ENCODE measurements at regions not wholly inside any gene's neighbourhood (a gene's known extent, or its start where the extent isn't known, plus 50 kb on each side); places are given as distances from the start of the nearest gene placed in this dataset.

DNA sequence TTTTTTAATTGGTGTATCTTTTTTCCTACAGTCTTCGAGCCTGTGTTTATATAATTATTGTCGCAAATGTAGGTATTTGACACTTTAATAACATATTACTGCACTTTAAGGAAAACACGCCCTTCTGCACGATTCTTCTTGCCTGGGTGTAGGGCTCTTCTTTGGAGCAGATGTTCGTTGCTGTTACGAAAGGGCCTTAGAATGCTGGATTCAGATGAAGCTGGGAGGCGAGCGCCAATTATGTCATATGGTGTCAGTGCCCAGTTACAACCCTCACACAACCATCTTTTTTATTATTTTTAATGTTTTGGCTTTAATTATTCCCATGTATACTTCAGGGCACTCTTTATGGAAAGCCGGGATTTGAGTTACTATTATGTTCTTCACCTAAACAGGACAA is 553.0 kb downstream of the EBF1 start:
- Histone ChIP-seq H3K27ac (ENCODE audit: low read length) (no peak overlapping the region), H2AFZ (ENCODE audit: low read length) (no peak overlapping the region), H3K36me3 (replicated peaks; ENCODE audit: insufficient read depth, low read length) (no peaks in the 10 kb centered on the region), H3K27me3 (replicated peaks; ENCODE audit: insufficient read depth, low read length) (no peaks in the 10 kb centered on the region), H3K79me2 (ENCODE audit: low read length) (no peaks in the 10 kb centered on the region), H3K9ac (ENCODE audit: low read length) (no peak overlapping the region), H3K9me2 (replicated peaks; ENCODE audit: insufficient read depth, low read length) (no peaks in the 10 kb centered on the region), H3K9me3 (replicated peaks; ENCODE audit: insufficient read depth, low read length) (no peaks in the 10 kb centered on the region), H3K4me1 (ENCODE audit: low read length) (0 out of 2 replicates have a peak, but pooled peaks cover 4% of the 10 kb centered on the region), H3F3A (ENCODE audit: insufficient read depth, low read length) (no peaks in the 10 kb centered on the region), H4K20me1 (ENCODE audit: insufficient read depth, low read length) (no peaks in the 10 kb centered on the region), H3K4me2 (ENCODE audit: low read depth, low read length) (no peak overlapping the region), H3K4me3 (ENCODE audit: low read length) (no peak overlapping the region)
- DNase-seq: no peak
- TF ChIP-seq, protein P1, sequence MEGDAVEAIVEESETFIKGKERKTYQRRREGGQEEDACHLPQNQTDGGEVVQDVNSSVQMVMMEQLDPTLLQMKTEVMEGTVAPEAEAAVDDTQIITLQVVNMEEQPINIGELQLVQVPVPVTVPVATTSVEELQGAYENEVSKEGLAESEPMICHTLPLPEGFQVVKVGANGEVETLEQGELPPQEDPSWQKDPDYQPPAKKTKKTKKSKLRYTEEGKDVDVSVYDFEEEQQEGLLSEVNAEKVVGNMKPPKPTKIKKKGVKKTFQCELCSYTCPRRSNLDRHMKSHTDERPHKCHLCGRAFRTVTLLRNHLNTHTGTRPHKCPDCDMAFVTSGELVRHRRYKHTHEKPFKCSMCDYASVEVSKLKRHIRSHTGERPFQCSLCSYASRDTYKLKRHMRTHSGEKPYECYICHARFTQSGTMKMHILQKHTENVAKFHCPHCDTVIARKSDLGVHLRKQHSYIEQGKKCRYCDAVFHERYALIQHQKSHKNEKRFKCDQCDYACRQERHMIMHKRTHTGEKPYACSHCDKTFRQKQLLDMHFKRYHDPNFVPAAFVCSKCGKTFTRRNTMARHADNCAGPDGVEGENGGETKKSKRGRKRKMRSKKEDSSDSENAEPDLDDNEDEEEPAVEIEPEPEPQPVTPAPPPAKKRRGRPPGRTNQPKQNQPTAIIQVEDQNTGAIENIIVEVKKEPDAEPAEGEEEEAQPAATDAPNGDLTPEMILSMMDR (IDR thresholded peaks at IDR 0.05; ENCODE audit: low read length): no peak

DNA sequence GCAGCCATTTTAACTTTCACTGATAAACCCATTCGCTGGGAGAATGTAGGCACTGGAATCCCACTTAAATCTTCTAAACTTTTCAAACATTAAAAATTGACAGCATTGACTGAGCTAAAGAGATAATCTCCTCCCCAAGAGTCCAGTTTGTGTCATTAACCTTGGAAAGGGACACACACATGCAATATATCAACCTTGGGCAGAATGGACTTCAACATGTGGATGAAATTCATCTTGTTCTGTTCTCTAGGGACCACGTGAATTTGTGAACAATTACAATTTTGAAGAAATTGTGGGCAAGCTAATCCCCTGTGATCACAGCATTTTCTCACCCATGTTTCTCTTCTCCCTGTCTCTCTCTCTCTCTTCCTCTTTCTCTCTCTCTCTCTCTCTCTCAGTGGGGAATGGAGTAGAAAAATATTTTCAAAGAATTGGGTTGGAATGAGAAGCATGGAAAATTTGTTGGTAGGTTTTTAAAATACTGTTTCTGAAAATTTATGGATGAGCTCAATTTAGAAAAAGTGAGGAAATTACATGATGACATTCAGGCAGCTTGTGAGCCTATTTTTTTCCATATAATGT is 553.7 kb downstream of the EBF1 start:
- Histone ChIP-seq H3K36me3 (replicated peaks; ENCODE audit: insufficient read depth, low read length) (no peaks in the 10 kb centered on the region), H3K27me3 (replicated peaks; ENCODE audit: insufficient read depth, low read length) (no peaks in the 10 kb centered on the region), H3K9me3 (replicated peaks; ENCODE audit: insufficient read depth, low read length) (no peaks in the 10 kb centered on the region), H3K4me3 (ENCODE audit: low read length) (no peak overlapping the region), H3K9me2 (replicated peaks; ENCODE audit: insufficient read depth, low read length) (no peaks in the 10 kb centered on the region), H3F3A (ENCODE audit: insufficient read depth, low read length) (no peaks in the 10 kb centered on the region), H3K4me2 (ENCODE audit: low read depth, low read length) (no peak overlapping the region), H4K20me1 (ENCODE audit: insufficient read depth, low read length) (no peaks in the 10 kb centered on the region), H3K27ac (ENCODE audit: low read length) (no peak overlapping the region), H3K79me2 (ENCODE audit: low read length) (no peaks in the 10 kb centered on the region), H3K9ac (ENCODE audit: low read length) (no peak overlapping the region), H2AFZ (ENCODE audit: low read length) (no peak overlapping the region), H3K4me1 (ENCODE audit: low read length) (0 out of 2 replicates have a peak, but pooled peaks cover 4% of the 10 kb centered on the region)
- TF ChIP-seq EZH2 (optimal IDR thresholded peaks at IDR 0.05; ENCODE audit: low read depth, low read length): no peak
- no peak for DNase-seq

DNA sequence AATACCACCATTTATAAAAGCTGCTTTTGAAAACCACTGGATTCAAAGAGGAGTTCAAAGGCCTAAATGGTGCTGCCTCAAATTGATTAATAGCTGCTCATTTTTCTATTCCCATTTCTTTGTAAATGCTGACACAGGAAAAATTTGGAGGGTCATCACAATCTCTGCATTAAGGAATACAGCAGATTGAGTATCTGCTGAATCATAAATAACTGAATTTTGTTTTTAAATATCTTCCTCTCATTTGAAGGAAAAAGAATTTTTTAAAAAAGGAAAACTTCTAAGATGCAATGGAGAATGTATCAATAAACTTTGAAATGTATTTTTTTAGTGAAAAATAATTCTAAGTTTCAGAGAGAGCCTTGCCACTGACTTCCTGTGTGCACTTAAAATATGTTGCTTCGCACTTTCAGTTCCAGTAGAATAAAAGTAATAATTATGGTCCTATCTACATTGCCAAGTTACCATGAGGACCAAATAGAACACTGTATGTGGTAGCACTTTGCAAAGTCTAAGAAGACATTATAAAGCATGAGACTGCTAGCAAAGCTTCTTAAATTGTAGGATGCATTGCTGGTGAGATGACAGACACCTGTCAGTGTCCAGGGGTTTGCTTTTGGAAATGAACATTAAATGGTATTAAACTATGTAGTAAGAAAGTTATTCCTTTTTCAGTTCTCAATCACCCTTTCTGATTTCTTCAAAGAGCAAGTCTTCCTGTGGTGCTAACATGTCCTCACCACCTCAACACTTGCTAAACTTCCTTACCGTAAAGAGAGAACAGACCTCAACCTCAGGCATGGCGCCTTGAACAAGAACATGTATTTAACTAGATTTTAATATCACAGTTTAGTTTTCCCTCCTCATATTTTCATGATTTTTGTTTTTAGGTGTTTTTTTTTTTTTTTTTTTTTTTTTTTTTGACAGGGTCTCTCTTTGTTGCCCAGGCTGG is 555.1 kb downstream of the EBF1 start:
- DNase-seq: no peak
- H3K27ac ChIP-seq (ENCODE audit: low read length): no peak overlapping the region
- H3K9me3 ChIP-seq (replicated peaks; ENCODE audit: insufficient read depth, low read length): no peaks in the 10 kb centered on the region
- H3K4me1 ChIP-seq (ENCODE audit: low read length): 0 out of 2 replicates have a peak, but pooled peaks cover 4% of the 10 kb centered on the region
- H3K79me2 ChIP-seq (ENCODE audit: low read length): no peaks in the 10 kb centered on the region
- H4K20me1 ChIP-seq (ENCODE audit: insufficient read depth, low read length): no peaks in the 10 kb centered on the region
- H3K27me3 ChIP-seq (replicated peaks; ENCODE audit: insufficient read depth, low read length): no peaks in the 10 kb centered on the region
- no peaks in the 10 kb centered on the region for H3K36me3 ChIP-seq (replicated peaks; ENCODE audit: insufficient read depth, low read length)
- H3K4me2 ChIP-seq (ENCODE audit: low read depth, low read length): 0 out of 2 replicates have a peak overlapping the region, but pooled peaks have one; percentile 1
- TF ChIP-seq EZH2phosphoT487 (IDR thresholded peaks at IDR 0.05; ENCODE audit: low read length) (no peak), EZH2 (optimal IDR thresholded peaks at IDR 0.05; ENCODE audit: low read depth, low read length) (no peak)
- TF ChIP-seq, protein P1 (IDR thresholded peaks at IDR 0.05; ENCODE audit: low read length): no peak
- no peak overlapping the region for H3K9ac ChIP-seq (ENCODE audit: low read length)
- H3K9me2 ChIP-seq (replicated peaks; ENCODE audit: insufficient read depth, low read length): no peaks in the 10 kb centered on the region
- H2AFZ ChIP-seq (ENCODE audit: low read length): no peak overlapping the region
- H3K4me3 ChIP-seq (ENCODE audit: low read length): no peak overlapping the region
- H3F3A ChIP-seq (ENCODE audit: insufficient read depth, low read length): no peaks in the 10 kb centered on the region

All from MM.1S (cell line).